Sigmoid colon (tissue), 4 donors: ENCODE measurements at regions not wholly inside any gene's neighbourhood (a gene's known extent, or its start where the extent isn't known, plus 50 kb on each side); places are given as distances from the start of the nearest gene placed in this dataset.

ENCODE experiments used
- CTCF ChIP-seq, 4 experiments: fragments of 450-650 bp in 3 of 4; fragments of 200-600 bp in 1 of 4; IDR thresholded peaks; one replicate each; pipeline ENCODE4 v1.5.1; 2016 to 2019; ENCODE audit warnings: antibody characterized with exemption in 4 of 4, mild to moderate bottlenecking in 3 of 4, moderate library complexity in 2 of 4
- POLR2A ChIP-seq, 2 donors: fragments of 450-650 bp; IDR thresholded peaks; one replicate each; pipeline ENCODE4 v1.6.1; 2016; ENCODE audit warnings: antibody characterized with exemption in 2 of 2, mild to moderate bottlenecking in 2 of 2, moderate library complexity in 2 of 2
- POLR2AphosphoS5 ChIP-seq, 4 donors: sonication (generic); formaldehyde crosslinking; IDR thresholded peaks; one replicate each; pipeline ENCODE4 v1.6.1; 2017; ENCODE audit warnings: antibody characterized with exemption in 4 of 4

- TF ChIP-seq CTCF (IDR thresholded peaks at IDR 0.05): no peak
- no peak for TF ChIP-seq POLR2AphosphoS5 (IDR thresholded peaks at IDR 0.05)
- no peak for TF ChIP-seq POLR2A (IDR thresholded peaks at IDR 0.05)
Measured at GRCh38 chr13:64817691-64818090, 2412.4 kb downstream of the PCDH9 start.
